Stimulated activated naive CD4-positive, alpha-beta T cell (primary cell): ENCODE measurements at regions not wholly inside any gene's neighbourhood (a gene's known extent, or its start where the extent isn't known, plus 50 kb on each side); places are given as distances from the start of the nearest gene placed in this dataset.
A peak's percentile ranks its signal among the peaks of the same experiment; 100 is the strongest.
"Not testable (repeated sequence)": the region's sequence is repeated elsewhere in the genome, so short reads cannot be mapped to it uniquely, and the experiment has no call there.

Experiments
- DNase-seq, 6 experiments: peaks; one replicate each; lab custom pipeline; 2025; lab: John Stamatoyannopoulos, UW

DNA sequence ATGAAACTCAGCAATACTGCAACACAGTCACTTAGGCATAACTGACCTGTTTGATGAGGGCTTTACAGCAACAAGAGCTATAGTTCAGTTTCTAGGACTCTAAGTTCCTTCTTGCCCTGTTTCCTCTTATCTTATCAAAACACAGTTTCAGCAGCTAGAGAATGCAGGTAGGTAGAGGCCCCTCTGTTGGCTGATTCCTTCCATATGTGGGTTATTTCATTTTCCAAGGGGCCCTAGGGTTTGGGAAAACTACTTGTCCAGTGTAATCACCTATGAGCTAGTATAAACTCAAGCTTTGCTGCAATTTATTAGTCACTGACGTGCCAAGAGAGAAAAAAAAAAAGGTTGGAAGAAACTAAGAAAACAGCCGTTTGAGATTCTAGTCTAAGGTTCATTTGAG is 607.7 kb upstream of the USP24 start:
- DNase-seq = no peak

DNA sequence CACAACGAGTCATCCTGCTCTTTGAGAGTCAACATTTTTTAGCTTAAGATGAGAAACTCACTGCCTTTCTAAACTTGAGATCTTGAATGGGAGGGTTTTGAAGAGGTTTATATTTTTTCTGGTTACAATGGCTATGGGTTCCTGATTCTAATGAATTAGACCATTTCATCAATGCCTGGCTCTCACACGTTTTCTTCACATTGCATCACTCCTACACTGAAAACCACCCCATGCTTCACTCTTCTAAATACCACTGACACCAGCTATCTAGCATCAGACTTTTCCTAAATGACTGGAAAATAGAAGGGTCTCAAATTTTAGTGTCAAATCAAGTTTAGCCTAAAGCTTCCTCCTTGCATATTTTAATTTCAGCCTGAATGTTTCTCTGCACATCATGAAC is 606.1 kb upstream of the USP24 start:
- no peak for DNase-seq

DNA sequence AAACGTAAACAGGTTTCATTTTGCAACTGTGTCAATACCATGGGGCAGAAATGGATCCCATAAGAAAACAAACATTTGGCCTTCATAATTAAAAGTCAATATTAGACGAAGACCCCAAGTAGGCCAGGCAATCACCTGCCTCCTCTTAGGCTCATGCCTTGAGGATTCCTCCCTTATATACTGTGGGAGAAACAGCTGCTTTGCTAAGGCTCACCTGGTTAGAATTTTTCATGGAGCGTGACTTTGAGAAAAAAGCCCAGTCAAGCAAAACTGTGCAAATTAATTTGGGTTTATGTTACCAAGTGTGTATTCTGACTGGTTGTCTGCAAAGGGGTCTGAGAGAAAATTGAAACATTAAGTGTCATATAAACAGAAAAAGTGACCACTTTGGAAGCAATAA is 605.3 kb upstream of the USP24 start:
- no peak for DNase-seq

DNA sequence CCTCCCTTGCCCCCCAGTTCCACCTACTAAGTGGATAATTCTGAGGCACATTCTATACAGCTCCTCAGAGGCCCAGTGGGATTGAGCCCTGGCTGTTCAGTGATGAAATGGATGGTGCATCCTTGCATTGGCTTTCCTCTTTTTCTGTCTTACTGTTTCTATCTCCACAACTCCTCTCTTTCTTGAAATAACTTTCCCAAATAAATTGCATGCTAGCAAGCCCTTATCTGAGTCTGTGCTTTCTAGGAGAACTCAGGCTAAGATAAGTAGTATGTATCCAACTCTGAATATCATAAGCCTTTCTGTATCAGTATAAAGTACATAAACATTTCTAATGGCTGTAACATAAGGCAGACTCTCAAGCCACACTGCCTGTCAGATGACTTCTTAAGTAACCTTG is 603.8 kb upstream of the USP24 start:
- DNase-seq = no peak

DNA sequence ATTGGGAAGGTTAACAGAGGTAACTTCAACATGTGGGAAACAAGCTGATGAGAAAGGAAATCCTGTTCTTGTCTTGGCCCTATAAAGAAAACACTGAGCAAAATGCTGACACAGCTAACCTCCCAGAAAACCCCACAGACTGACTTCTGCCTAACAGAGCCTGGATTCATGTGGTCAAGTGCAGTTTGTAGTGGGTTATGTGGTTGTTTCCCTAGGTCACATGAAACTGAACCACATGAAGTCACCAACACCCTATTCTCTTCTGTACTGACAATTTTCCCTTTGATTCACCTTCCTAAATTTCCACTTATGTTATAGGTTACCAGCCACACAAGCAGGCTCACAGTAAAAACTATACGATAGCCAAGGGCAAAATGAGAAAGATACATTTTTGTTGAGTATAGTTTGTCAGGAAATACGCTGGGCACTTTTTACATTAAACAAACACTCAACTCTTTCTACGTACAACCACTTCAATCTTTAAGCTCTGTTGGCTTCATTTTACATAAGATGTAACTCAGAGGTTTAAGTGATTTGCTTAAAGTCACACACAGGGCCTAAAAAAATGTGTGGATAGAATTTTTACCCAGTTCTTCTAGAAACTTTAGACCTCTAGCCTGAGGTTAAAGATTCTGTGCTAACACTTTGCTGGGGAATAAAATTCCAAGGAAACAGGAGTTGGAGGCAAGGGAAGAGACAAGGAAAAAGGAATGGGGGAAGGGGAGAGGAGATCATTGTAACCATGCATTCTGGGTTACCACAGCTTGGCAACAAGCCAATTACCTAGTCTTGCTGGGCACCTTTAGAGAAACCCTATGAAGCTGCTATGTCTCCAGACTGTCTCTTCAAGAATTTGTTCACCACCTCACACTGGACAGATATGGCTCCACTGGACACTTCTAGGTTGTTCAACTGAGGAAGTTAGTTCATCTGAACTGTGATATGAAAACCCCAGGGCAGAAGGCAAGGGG is 601.6 kb upstream of the USP24 start:
- DNase-seq = no peak

DNA sequence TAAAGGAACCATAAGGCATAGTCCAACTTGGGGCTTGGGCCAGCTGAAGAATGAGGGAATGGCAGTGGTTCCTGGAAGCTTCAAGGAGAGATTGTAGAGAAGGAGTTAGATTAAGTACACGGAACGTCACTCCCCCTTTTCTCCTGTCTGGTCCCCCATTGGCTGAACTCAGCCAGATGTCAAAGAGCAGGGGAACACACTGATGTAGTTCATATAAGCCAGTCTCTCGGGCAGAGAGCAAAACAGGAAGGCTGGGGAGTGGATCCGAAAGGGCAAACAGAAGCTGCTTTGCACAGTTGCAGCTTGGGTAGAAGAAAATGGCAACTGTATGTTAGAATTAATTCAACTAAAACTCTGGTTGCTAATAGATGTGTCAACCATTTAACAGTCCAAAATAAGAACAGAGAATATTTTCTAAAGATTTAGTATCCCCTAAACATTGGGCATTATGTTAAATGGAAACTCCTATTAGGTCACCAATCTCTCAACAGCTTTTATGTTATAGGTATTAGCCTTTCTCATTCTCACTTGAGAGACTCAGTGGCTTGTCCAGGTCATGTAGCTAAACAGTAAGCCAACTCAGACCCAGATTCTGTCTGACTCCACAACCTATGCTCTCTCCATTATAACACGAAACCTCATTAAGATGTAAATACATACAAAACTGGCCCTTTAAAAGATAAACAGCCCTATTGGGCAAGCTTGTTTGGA is 600.7 kb upstream of the USP24 start:
- DNase-seq = no peak

DNA sequence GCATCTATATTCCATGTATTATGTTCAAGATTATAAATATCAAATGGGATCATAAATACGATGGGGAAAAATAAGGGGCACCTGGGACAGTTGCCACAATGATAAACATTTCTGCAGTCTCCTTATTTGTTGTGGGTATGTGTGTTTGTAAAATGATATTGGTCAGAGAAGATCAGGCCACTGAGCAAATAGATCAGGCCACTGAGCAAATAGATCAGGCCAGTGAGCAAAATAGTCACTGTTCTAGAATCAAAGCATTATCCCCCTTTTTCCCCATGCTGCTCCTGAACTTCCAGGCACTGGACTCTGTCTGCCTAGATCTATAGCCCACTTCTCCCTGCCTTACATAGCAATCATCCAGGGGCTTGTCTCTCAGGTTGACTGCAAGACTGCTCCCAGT is 599.8 kb upstream of the USP24 start:
- no peak for DNase-seq

DNA sequence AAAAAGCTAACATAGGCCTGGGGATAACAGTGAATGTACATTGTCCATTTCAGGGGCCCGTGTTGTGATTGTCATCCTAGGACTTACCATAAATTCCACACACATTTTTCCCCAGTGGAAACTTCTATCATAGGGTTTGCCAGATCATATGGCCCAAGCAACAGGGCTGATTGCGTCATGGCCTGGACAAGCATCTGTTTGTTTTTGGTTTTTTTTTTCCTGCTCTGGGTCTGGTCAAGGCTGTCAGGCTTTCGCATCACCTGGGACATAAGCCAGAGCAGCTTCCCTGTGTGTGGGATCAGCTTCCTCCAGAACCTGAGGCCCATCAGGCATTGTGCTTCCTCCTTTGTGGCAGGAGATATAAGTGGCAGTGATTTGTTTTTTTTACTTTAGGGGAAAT is 598.5 kb upstream of the USP24 start:
- DNase-seq = no peak

DNA sequence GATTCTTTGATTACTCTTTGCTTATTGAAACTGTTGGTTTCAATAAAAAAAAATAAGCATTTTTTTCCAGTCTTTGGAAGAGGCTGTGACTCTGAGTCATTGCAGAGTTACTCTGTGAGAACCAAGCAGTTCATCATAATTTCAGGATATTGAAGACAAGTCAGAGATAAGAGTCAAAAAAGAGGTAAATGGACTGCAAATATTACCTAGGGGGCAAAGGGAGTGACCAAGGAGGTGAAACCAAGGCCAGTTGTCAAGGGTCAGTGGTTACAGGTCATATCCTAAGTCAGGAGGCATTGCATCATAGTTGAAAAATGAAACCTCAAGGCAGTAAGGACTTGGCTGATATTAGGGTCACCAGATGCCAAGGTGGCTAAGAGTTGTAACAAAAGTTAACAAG is 597.1 kb upstream of the USP24 start:
- DNase-seq = no peak

DNA sequence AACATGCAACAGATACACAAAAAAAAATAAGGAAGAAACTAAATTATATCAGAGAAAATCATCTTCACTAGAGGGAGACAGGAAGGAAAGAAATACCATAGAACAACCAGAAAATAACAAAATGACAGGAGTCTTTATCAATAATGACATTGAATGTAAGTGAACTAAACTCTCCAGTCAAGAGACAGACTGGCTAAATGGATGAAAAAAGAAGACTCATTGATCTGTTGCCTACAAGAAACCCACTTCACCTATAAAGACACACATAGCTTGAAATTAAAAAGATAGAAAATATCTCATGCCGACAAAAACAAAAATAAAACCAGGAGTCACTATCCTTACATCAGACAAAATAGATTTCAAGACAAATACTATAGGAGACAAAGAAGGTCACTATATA is 593.1 kb upstream of the USP24 start:
- DNase-seq = no peak

DNA sequence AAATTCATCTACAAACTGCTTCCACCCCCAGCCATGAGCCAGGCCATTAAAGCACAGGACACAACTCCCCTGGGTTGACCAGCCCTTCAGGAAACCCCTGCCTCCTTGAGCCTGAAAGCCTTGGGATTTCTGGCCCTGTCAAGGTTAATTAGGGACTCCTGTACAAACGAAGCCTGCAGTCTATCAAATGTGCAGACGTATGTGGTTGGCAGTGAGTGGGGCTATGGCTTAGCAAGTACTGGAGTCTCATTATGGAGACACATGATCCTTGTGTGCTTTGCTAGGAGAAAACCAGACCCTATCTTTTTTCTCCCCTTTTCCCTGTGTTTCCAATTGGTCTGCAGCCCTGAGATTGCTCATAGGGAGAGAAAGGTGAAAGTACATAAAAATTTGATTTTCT is 588.3 kb upstream of the USP24 start:
- DNase-seq = no peak

DNA sequence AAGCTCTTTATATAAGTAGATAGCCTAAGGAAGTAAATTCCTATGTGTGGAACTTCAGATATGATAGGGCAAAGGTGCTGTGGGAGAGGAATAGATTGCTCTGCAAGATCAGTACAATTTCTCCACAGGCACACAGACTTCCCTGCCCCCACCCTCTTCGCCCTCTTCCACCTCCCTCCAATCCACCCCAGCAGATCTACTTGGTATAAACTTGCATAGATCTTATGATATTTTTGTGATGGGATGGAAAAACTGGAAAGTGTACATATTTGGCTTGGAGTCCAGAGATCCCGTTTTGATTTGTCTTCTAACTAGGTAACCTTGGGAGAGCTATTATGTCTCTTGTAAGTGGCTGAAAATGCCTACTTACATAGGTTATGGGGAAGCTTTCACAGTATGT is 586.3 kb upstream of the USP24 start:
- DNase-seq = no peak

DNA sequence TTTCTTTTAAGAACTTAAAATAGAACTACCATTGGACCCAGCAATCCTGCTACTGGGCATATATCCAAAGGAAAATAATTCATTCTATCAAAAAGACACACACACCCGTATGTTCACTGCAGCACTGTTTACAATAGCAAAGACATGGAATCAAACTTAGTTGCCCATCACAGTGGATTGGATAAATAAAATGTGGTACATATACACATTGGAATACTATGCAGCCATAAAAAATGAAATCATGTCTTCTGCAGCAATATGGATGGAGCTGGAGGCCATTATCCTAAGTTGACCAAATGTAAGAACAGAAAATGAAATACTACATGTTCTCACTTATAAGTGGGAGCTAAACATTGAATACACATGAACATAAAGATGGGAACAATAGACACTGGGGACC is 585.3 kb upstream of the USP24 start:
- no peak for DNase-seq

DNA sequence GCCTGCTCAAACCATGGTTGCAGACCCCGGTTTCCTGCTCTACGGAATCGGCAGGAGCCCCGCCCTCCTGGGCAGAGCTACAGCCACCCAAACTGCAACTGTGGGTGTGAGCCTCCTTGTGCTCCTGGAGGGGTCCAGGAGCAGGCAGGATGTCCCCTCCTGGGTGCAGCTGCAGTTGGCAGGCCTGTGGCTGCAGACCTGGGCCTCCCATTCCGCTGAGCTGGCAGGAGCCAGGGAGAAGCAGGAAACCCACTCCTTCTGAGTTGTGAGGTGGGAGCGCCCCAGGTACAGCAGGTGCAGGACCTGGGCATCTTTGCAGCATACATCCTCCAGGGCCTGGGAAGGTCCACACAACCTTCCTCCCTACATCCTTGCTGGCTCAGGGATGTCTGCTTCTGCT is 578.7 kb upstream of the USP24 start:
- no peak for DNase-seq

DNA sequence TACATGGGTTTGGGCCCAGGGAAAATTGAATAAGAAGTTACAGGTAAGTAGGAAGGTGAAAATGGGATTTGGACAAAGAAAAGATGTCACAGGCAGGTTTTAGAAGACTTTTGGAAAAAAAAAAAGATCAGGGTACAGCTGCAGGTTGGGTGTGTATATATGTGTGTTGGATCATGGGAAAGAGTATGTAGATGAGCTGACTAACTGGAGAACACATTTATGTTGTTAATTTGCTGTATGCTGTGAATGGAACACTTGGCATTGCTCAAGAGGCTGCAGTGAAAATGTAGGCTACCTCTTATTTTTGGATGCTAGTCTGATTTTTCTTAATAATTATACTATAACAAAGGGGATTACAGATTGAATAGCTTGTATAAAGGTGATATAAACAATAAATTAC is 577.7 kb upstream of the USP24 start:
- DNase-seq = no peak

DNA sequence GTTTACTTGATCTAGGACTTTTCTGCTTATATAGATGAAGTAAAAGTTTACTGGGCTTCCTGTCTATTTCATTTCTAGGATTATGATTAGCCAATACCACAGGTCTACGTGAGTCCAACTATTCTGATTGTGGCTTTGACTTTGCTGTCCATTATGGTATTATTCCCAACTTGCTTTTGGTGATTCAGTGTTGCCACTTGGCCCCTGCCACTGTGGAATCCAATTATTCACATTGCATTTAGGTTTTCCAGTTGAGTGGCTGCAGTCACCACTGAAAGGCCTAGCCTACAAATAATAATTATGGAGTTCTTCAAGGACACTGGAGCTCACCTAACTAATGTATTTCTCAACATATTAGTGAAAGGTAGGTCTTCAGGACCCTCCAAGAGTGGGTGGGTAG is 574.3 kb upstream of the USP24 start:
- DNase-seq = no peak

DNA sequence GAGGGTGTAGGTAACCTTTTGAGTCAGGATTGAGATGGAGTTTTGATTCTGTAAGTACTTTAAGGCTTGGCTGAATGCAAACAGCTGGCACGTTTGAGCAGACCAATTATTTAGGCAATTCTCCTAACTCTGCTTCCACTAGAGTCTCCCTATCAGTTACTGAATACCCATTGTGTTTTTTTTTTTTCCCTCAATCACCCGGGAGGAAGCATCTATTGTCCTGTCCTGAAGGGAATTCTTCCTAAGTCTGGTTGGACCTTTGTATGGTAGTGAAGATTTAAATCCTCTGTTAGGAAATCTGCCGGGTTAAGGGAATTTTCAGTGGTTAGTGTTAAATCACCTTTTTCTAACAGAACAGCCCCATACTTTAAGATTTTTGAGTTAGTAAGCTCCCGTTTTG is 571.2 kb upstream of the USP24 start:
- no peak for DNase-seq

DNA sequence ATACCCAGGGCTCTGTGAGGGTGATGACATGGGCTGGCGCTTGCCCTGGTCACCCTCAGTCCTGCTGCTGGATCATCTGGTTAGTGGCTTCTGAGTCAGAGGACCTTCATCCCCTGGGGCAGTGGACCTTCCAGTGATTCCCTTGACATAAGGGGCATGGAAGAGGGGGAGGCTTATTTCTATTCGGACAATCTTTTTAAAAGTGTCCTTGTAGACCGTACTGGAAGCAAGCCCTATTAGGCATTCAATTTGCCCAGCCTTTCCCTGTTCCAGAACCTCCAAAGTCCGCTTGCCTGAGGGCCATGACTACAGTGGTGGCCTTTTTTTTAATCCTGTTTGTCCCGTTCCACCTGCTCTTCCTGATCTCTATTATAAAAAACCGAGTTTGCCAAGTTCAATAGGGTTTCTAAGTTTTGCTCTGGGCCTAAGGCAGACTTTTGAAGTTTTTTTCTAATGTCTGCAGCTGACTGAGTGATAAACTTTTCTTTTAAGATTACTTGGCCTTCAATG is 569.8 kb upstream of the USP24 start:
- not testable (repeated sequence) for DNase-seq

DNA sequence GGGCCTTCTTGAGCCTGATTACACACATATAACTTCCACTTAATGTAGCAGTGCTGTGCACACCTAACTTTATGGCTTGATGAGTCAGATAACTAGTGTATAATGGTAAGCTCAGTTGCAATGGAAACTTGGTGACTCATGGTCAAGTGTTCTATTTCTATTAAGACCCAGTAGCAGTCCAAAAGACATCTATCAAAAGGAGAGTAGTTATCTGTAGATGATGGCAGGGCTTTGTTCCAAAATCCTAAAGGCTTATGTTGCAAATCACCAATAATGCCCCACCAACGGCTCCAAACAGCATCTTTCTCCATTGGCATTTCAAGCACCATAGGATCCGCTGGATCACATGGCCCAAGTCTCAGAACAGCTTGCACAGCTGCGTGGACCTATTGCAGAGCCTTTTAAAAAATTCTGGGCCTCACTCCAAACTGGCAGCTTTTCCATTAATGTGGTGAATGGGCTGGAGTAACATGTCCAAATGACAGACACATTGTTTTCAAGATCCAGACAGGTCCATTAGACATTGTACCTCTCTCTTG is 566.8 kb upstream of the USP24 start:
- no peak for DNase-seq

DNA sequence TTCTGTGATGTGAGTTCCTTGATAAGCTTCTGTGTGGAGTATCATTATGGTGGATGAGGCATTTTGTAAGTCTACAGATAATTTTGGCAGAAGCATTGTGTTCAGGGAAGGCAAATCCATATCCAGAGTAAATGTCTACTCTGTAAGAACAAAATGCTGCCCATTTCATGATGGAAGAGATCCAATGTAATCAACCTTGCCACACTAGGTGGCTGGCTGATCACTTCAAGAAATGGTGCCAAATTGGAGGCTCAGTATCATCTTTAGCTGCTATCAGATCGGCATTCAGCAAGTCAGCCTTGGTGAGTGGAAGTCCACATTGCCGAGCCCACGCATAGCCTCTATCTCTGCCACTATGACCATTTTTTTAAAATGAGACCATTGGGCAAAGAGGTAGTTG is 565.8 kb upstream of the USP24 start:
- DNase-seq = no peak

DNA sequence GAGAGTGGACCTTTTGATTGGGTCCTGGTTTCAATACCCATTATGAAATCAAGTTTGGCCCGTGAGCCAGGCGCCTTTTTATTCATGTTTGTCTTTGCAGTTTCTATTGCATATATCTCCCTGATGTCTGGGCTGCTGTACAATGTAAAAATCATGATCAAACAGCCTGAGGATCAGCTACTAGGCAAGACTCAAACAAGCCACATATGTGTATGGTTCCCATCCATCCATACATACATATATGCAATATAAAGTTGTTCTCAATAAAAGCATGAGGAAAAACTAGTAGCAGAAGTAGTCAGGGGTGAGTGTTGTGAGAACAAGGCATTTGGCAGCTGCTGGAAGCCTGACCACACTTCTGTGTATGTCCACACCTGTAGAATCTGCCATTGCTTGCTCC is 562.4 kb upstream of the USP24 start:
- no peak for DNase-seq

DNA sequence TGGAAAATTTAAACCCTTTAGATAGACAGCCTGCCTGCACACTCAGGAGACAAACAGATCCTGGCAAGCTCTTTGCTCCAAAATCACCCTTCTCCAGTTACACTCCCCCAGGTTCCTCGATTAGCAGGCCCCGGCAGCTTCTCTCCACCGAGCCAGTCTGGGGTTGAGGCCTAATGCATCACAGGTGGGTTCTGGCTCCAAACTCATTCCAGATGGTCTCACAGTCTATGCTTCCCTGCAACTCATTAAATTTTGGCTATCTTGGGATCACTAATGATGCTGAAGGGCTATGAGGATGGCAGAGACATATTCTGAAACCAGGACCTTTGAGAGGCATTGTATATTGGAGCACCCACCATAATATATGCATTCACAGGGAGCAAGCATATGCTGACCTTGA is 559.8 kb upstream of the USP24 start:
- no peak for DNase-seq

DNA sequence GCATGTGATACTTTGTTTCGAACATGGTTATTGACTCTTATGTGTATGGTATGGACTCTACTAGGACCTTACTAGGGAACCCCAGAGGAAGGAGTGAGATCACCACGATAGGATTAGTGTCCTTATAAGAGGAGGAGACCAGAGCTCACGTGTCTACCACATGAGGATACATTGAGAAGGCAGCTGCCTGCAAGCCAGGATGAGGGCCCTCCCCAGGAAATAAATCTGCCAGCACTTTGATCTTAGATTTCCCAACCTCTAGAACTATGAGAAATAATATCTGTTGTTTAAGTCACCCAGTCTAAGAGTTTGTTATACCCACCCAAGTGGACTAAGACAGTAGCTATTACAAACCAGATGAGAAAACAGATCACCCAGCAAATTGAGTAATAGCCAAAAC is 559.3 kb upstream of the USP24 start:
- DNase-seq = peak in 1 of 6 experiments; percentile 3
